Hepatocyte (in vitro differentiated cells): ENCODE measurements at regions not wholly inside any gene's neighbourhood (a gene's known extent, or its start where the extent isn't known, plus 50 kb on each side); places are given as distances from the start of the nearest gene placed in this dataset.

Source experiments
- EZH2 ChIP-seq: fragments of 200-600 bp; sonication (generic); IDR thresholded peaks from 2 replicates; pipeline ENCODE4 v1.6.1; 2016; ENCODE audit warnings: antibody characterized with exemption, mild to moderate bottlenecking, borderline replicate concordance
- TF ChIP-seq, protein P1 (sequence below): fragments of 200-600 bp; sonication (generic); IDR thresholded peaks from 2 replicates; pipeline ENCODE4 v1.5.1; 2016; ENCODE audit warnings: antibody characterized with exemption, mild to moderate bottlenecking; ENCODE audit not compliant: poor library complexity

DNA sequence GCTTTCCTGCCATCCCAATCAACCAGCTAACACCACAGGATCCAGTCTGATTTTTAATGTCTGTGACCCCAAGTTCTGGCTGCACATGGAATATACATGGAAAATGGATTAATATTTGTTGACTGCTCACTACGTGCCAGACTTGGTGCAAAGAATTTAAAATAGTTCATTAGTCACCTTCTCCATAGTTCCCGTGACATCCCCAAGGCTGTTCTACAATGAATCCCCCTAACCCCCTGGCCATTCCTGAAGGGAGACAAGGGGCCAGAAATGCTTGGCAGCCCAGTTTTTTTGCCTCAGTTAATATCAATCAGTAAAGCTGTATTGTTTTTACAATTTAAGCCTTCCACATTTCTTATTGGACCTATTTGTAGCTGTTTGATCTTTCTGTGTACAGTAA is 71.0 kb upstream of the ST3GAL5 start:
- TF ChIP-seq, protein P1, sequence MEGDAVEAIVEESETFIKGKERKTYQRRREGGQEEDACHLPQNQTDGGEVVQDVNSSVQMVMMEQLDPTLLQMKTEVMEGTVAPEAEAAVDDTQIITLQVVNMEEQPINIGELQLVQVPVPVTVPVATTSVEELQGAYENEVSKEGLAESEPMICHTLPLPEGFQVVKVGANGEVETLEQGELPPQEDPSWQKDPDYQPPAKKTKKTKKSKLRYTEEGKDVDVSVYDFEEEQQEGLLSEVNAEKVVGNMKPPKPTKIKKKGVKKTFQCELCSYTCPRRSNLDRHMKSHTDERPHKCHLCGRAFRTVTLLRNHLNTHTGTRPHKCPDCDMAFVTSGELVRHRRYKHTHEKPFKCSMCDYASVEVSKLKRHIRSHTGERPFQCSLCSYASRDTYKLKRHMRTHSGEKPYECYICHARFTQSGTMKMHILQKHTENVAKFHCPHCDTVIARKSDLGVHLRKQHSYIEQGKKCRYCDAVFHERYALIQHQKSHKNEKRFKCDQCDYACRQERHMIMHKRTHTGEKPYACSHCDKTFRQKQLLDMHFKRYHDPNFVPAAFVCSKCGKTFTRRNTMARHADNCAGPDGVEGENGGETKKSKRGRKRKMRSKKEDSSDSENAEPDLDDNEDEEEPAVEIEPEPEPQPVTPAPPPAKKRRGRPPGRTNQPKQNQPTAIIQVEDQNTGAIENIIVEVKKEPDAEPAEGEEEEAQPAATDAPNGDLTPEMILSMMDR, result no peak
- TF ChIP-seq EZH2, result no peak
